Omental fat pad (tissue), 3 donors: ENCODE measurements at regions not wholly inside any gene's neighbourhood (a gene's known extent, or its start where the extent isn't known, plus 50 kb on each side); places are given as distances from the start of the nearest gene placed in this dataset.

Experiments used
- ATAC-seq: fragments of 150-250 bp; one replicate; pipeline ENCODE4 v1.9.1; 2016; ENCODE audit warnings: mild to moderate bottlenecking, moderate library complexity; ENCODE audit not compliant: low FRiP score
- DNase-seq: peaks from one replicate; pipeline ENCODE4 v3.0.0-alpha.2; 2019; ENCODE audit warnings: low spot score
- TF ChIP-seq, protein P1 (sequence below), 3 donors: fragments of 450-650 bp; IDR thresholded peaks; one replicate each; pipeline ENCODE4 v1.5.1; 2016 to 2017; ENCODE audit warnings: antibody characterized with exemption in 3 of 3, mild to moderate bottlenecking in 3 of 3, moderate library complexity in 2 of 3

DNA sequence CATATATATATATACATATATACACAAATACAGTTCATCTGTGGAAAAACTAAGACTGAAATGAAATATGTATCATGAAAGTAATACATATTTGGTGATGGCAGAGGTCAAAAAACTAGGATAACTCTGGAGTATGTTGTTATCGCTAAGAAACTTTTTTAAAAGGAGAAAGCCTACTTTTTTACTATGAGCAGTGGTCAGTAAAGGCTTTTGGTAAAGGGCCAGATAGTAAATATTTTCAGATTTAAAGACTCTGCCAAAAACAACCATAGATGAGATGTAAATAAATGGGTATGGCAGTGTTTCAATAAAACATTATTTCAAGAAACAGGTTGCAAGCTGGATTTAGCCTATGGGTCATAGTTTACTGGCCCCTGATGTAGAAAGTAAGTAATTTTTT, 93.8 kb upstream of the TGFBR2 start:
- ATAC-seq (no peak), DNase-seq (no peak)
- TF ChIP-seq, protein P1, sequence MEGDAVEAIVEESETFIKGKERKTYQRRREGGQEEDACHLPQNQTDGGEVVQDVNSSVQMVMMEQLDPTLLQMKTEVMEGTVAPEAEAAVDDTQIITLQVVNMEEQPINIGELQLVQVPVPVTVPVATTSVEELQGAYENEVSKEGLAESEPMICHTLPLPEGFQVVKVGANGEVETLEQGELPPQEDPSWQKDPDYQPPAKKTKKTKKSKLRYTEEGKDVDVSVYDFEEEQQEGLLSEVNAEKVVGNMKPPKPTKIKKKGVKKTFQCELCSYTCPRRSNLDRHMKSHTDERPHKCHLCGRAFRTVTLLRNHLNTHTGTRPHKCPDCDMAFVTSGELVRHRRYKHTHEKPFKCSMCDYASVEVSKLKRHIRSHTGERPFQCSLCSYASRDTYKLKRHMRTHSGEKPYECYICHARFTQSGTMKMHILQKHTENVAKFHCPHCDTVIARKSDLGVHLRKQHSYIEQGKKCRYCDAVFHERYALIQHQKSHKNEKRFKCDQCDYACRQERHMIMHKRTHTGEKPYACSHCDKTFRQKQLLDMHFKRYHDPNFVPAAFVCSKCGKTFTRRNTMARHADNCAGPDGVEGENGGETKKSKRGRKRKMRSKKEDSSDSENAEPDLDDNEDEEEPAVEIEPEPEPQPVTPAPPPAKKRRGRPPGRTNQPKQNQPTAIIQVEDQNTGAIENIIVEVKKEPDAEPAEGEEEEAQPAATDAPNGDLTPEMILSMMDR (IDR thresholded peaks at IDR 0.05): no peak

DNA sequence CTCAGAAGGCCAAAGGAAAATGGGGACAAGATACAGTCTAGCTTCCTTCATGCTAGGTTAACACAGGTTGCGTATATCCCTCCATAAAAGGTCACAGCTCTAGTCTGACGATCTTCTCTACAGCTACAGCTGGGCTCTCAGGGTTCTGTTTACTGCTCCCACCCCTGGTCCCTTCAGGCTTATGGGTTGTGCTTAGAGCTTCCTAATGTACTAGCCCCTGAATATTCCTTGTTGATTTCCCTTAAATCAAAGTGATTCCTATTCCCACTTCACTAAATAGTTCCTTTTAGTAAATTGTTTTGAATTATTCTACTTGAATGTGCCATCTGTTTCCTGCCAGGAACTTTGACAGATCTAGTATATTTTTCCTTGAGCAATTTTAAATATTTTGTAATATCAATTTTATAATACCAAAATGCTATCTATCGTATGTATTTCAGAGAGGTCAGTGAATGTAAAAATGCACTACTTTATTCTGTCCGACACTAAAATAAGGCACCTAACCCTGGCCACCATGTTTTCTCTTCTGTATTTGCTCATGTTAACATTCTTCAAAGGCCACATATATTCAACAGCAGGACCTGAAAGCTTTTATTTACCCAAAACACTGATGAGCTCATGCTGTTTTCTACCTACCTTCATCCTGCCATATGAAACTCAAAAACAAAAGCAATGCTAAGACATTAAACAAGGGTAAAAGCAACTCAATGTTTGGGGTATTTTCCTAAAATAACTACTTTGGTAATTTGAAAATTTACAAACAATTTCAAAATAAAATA, 92.8 kb upstream of the TGFBR2 start:
- ATAC-seq: no peak
- DNase-seq: no peak
- TF ChIP-seq, protein P1 (IDR thresholded peaks at IDR 0.05): no peak

DNA sequence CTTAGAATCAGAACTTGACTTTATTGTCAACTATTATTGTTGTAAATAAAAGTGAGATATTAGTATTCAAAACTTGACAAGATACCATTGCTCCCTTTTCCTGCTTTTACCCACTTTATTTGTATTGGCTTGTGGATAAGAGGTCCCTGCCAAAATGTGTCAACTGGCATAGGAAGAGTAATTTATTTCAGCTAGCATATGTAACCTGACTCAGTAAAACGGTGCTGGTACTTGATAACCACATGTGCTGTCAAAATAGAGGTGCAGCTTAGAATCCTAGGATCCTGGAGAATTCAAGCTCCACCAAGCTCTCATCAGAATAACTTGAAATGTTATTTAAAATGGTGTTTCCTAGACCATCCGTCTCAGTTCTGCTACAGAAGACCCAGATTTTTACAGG, 90.2 kb upstream of the TGFBR2 start:
- TF ChIP-seq, protein P1 (IDR thresholded peaks at IDR 0.05): no peak
- peak; percentile 26 for ATAC-seq
- DNase-seq: no peak

DNA sequence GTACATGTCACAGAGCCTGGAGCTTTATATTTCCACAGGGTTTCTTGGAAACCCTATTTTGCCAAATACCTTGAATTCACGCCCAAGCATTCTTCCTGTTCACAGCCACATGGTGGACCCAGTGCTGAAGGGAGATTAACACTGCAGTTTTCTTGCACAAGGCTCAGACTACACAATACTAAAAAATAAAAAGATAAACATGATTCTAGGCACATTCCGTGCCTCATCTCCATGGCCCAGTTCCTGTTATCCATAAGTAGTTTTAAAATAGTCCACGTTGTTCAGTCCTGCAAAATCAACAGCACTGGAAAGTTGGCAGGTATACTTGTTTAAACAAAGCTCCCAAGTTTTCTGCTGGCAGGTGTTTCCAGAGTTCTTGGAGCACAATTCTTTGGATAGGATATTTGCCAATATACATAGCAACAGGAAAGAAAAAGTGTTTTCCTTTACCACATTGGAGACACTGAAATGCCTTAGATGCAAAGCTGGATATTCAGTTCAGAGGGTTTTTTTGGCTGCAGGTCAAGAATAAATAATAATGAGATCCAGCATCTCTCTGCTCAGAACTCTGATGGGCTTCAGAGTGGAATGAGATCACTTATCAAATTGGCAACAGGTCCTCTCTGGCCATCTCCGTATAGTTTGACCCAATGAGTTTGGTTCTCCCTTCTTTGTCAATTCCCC, 88.1 kb upstream of the TGFBR2 start:
- TF ChIP-seq, protein P1 (IDR thresholded peaks at IDR 0.05): no peak
- no peak for DNase-seq
- ATAC-seq: peak; percentile 69

DNA sequence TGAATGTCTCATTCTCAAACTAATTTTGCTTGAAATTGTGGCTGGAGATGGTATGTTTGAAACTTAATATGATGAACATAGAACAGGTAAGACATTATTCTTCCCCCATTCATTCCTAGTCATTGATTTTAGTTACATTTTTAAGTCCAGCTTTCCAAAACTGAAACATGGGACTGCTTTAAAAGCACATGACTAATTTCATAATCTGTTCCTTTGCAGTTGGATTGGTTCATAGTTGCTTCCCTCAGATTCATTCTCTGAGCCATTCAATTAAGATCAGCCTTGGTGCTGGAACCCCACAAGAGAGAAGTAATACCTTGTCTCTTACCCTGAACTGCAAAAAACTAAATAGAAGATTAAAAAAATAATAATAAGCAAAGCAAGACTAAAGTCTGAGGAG, 87.5 kb upstream of the TGFBR2 start:
- ATAC-seq (no peak), DNase-seq (no peak)
- TF ChIP-seq, protein P1 (IDR thresholded peaks at IDR 0.05): no peak

DNA sequence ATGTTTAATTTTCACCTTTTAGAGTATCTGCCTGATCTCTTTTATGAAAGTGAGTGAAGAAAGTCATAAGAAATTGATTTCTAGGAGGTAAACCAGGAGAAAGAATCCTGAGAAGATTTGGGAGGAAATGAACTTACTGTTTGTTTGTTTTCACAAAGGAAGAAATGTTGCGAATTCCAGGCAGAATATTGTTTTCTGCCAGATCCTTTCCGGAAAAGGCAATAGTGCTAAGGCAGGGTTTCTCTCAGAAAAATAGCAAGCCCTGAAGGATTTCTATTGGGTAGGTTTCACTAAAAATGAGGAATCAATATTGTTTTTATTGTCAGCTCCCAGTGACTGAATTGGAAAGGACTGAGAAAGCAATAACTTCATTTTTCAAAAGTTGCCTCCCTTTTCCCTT, 85.7 kb upstream of the TGFBR2 start:
- no peak for DNase-seq
- TF ChIP-seq, protein P1 (IDR thresholded peaks at IDR 0.05): no peak
- ATAC-seq: no peak
